ENCODE measurements at regions not wholly inside any gene's neighbourhood (a gene's known extent, or its start where the extent isn't known, plus 50 kb on each side); places are given as distances from the start of the nearest gene placed in this dataset.

- TF ChIP-seq EZH2phosphoT487 (IDR thresholded peaks at IDR 0.05; ENCODE audit: low read length) (no peak), CTCF (IDR thresholded peaks at IDR 0.05; ENCODE audit: low read length) (no peak)
Observed at GRCh38 chrX:44643723-44644122, 101.1 kb upstream of the FUNDC1 start.
